Thyroid gland (tissue), 4 donors: ENCODE measurements at regions not wholly inside any gene's neighbourhood (a gene's known extent, or its start where the extent isn't known, plus 50 kb on each side); places are given as distances from the start of the nearest gene placed in this dataset.

Experiments used
- POLR2A ChIP-seq, 2 donors: fragments of 450-650 bp; IDR thresholded peaks; one replicate each; pipeline ENCODE4 v1.6.1; 2017; ENCODE audit warnings: antibody characterized with exemption in 2 of 2, mild to moderate bottlenecking in 2 of 2, moderate library complexity in 1 of 2
- TF ChIP-seq, protein P1 (sequence below), 6 experiments: fragments of 200-600 bp in 3 of 6; fragments of 450-650 bp in 3 of 6; sonication (generic) in 3 of 6; IDR thresholded peaks; one replicate each; pipeline ENCODE4 v1.5.1; 2016 to 2019; ENCODE audit warnings: antibody characterized with exemption in 6 of 6, mild to moderate bottlenecking in 2 of 6, inconsistent platforms in 1 of 6, moderate library complexity in 1 of 6

DNA sequence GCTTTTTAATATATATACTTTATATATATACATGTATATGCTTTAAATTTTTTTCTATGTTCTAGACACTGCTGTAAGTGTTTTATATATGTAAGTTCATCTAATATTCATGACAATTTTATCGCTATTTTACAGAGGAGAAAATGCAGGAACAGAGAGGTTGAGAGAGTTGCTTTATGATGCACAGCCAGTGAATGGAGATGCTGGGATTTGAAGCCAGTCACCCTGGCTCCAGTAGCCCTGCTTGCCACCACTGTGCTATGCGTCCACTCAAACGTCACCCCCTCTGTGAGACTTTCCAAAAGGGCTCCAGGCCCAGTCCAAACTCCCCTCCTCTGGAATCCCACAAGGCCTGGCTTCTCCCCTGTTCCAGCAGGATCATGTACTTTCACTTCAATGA, 91.0 kb upstream of the GRIK3 start:
- TF ChIP-seq, protein P1, sequence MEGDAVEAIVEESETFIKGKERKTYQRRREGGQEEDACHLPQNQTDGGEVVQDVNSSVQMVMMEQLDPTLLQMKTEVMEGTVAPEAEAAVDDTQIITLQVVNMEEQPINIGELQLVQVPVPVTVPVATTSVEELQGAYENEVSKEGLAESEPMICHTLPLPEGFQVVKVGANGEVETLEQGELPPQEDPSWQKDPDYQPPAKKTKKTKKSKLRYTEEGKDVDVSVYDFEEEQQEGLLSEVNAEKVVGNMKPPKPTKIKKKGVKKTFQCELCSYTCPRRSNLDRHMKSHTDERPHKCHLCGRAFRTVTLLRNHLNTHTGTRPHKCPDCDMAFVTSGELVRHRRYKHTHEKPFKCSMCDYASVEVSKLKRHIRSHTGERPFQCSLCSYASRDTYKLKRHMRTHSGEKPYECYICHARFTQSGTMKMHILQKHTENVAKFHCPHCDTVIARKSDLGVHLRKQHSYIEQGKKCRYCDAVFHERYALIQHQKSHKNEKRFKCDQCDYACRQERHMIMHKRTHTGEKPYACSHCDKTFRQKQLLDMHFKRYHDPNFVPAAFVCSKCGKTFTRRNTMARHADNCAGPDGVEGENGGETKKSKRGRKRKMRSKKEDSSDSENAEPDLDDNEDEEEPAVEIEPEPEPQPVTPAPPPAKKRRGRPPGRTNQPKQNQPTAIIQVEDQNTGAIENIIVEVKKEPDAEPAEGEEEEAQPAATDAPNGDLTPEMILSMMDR (IDR thresholded peaks at IDR 0.05) = no peak
- no peak for TF ChIP-seq POLR2A (IDR thresholded peaks at IDR 0.05)
